ENCODE measurements at regions not wholly inside any gene's neighbourhood (a gene's known extent, or its start where the extent isn't known, plus 50 kb on each side); places are given as distances from the start of the nearest gene placed in this dataset.

DNA sequence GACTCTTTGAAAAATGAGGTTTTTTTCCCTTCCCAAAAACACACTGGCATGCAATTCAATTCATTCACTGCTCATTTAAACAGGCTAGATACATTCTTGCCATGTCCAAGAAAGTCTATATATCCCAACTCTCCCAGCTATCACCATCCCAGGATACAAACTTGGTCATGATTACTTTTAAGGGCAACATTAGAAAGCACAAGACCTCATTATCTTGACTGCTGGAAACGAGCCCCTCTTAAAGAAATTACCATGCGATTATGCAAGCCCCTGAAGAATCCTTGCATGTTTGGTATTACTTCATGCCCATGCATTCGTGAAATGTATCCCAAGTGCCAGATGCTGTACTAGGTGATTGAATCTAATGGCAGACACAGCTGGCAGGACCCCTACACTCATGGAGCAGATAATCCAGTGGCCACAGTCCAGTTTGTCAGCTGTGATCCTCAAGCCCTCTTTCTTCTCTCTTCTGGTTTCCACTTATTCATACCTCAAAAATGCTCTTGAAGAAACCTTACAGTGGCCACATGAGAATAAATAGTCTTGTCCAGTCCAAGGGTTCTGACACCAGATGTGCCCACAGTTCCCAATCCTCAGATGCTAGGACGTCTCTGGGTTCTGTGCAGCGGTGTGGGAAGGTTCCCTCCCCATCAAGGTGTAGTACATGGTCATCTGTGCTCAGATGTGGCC, 103.7 kb upstream of the HABP2 start:
- H4K20me1 ChIP-seq (ENCODE audit: insufficient read depth, low read length), result no peaks in the 10 kb centered on the region

DNA sequence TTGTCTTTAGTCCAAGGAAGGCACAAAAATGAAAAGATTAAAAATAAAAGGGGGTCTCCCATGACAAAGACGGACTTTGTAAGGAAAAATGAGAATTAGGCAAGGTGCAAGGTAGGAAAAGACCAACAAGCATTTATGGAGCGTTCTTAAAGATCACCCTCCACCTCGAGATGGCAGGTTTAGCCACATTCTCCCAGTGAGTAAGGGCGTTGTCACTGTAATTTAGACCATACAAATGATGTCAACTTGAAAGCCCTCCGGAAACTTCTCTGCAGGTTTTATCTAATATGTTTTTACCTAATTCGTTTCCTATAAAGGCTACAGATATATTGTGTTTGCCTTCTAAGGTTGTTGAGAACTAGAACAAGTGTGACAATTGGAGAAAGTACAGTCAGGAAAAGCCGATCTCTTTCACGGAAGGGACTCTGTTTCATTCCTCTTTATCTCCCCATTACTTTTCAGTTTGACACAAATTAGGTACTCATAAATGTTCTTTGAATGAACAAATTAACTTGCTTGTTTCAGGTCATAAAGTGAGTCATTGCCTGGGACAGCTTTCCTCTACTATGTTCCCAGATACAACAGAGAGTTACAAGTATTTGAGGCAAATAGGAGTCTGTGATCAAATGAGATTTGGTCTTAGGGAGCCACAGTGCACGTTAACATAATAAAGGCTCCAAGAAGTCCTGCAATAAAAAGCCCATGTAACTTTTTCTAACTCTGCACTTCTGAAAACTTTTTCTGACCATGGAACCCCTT, 102.6 kb upstream of the HABP2 start:
- no peaks in the 10 kb centered on the region for H3K36me3 ChIP-seq (replicated peaks; ENCODE audit: low read depth, low read length)
- no peak overlapping the region for H3K4me2 ChIP-seq (ENCODE audit: low read length)
- H3K27me3 ChIP-seq (ENCODE audit: low read depth, low read length), result peaks cover 20% of the 10 kb centered on the region
- H2AFZ ChIP-seq (ENCODE audit: low read depth, low read length), result no peak overlapping the region
- no peaks in the 10 kb centered on the region for H3K4me1 ChIP-seq (ENCODE audit: low read length)
- no peak overlapping the region for H3K27ac ChIP-seq (ENCODE audit: low read length)
- no peak overlapping the region for H3K4me3 ChIP-seq (ENCODE audit: low read length)
- H3K9me3 ChIP-seq (ENCODE audit: insufficient read depth, low read length), result no peaks in the 10 kb centered on the region
- no peaks in the 10 kb centered on the region for H3K79me2 ChIP-seq (ENCODE audit: low read length)
- H3K9ac ChIP-seq (ENCODE audit: low read length), result no peak overlapping the region
- TF ChIP-seq, protein P1, sequence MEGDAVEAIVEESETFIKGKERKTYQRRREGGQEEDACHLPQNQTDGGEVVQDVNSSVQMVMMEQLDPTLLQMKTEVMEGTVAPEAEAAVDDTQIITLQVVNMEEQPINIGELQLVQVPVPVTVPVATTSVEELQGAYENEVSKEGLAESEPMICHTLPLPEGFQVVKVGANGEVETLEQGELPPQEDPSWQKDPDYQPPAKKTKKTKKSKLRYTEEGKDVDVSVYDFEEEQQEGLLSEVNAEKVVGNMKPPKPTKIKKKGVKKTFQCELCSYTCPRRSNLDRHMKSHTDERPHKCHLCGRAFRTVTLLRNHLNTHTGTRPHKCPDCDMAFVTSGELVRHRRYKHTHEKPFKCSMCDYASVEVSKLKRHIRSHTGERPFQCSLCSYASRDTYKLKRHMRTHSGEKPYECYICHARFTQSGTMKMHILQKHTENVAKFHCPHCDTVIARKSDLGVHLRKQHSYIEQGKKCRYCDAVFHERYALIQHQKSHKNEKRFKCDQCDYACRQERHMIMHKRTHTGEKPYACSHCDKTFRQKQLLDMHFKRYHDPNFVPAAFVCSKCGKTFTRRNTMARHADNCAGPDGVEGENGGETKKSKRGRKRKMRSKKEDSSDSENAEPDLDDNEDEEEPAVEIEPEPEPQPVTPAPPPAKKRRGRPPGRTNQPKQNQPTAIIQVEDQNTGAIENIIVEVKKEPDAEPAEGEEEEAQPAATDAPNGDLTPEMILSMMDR (IDR thresholded peaks at IDR 0.05; ENCODE audit: low read depth, low read length), result no peak
- no peak for TF ChIP-seq EZH2phosphoT487 (IDR thresholded peaks at IDR 0.05; ENCODE audit: low read depth)
- H4K20me1 ChIP-seq (ENCODE audit: insufficient read depth, low read length), result no peaks in the 10 kb centered on the region

More for the DNA sequence above, 103.7 kb upstream of the HABP2 start:
- H3K9ac ChIP-seq (ENCODE audit: low read length), result no peak overlapping the region
- H3K79me2 ChIP-seq (ENCODE audit: low read length), result no peaks in the 10 kb centered on the region
- no peaks in the 10 kb centered on the region for H3K9me3 ChIP-seq (ENCODE audit: insufficient read depth, low read length)
- no peak overlapping the region for H3K4me2 ChIP-seq (ENCODE audit: low read length)
- H3K36me3 ChIP-seq (replicated peaks; ENCODE audit: low read depth, low read length), result no peaks in the 10 kb centered on the region
- H3K27ac ChIP-seq (ENCODE audit: low read length), result no peak overlapping the region
- peaks cover 20% of the 10 kb centered on the region for H3K27me3 ChIP-seq (ENCODE audit: low read depth, low read length)
- no peaks in the 10 kb centered on the region for H3K4me1 ChIP-seq (ENCODE audit: low read length)
- TF ChIP-seq EZH2phosphoT487 (IDR thresholded peaks at IDR 0.05; ENCODE audit: low read depth), result no peak
- TF ChIP-seq, protein P1 (IDR thresholded peaks at IDR 0.05; ENCODE audit: low read depth, low read length), result no peak
- no peak overlapping the region for H3K4me3 ChIP-seq (ENCODE audit: low read length)
- no peak overlapping the region for H2AFZ ChIP-seq (ENCODE audit: low read depth, low read length)

DNA sequence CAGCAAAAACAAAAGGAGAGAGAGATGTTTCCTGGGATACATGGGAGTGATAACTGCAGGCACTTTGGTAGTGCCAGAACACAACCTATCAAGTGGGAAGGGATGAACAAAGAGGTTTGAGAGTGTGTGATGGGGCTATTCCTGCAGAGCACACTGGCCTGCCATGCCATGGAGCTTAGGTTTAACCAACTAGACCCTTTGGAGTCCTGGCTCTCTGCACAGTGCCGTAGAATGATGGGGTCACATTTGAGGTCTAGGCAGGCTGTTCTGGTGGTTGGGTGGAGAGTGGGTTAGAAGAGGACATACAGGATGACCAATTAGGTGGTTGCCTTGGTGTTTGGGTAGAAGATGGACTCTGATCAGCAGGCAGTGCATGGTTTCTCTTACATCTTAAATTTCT, 101.9 kb upstream of the HABP2 start:
- Histone ChIP-seq H3K36me3 (replicated peaks; ENCODE audit: low read depth, low read length) (no peaks in the 10 kb centered on the region), H3K4me2 (ENCODE audit: low read length) (no peak overlapping the region), H3K4me3 (ENCODE audit: low read length) (no peak overlapping the region), H3K27ac (ENCODE audit: low read length) (no peak overlapping the region), H2AFZ (ENCODE audit: low read depth, low read length) (no peak overlapping the region), H3K4me1 (ENCODE audit: low read length) (peaks cover 4% of the 10 kb centered on the region), H3K9me3 (ENCODE audit: insufficient read depth, low read length) (no peaks in the 10 kb centered on the region), H3K9ac (ENCODE audit: low read length) (no peak overlapping the region), H4K20me1 (ENCODE audit: insufficient read depth, low read length) (no peaks in the 10 kb centered on the region), H3K79me2 (ENCODE audit: low read length) (no peaks in the 10 kb centered on the region), H3K27me3 (ENCODE audit: low read depth, low read length) (peaks cover 20% of the 10 kb centered on the region)
- TF ChIP-seq, protein P1 (IDR thresholded peaks at IDR 0.05; ENCODE audit: low read depth, low read length), result no peak
- no peak for TF ChIP-seq EZH2phosphoT487 (IDR thresholded peaks at IDR 0.05; ENCODE audit: low read depth)

DNA sequence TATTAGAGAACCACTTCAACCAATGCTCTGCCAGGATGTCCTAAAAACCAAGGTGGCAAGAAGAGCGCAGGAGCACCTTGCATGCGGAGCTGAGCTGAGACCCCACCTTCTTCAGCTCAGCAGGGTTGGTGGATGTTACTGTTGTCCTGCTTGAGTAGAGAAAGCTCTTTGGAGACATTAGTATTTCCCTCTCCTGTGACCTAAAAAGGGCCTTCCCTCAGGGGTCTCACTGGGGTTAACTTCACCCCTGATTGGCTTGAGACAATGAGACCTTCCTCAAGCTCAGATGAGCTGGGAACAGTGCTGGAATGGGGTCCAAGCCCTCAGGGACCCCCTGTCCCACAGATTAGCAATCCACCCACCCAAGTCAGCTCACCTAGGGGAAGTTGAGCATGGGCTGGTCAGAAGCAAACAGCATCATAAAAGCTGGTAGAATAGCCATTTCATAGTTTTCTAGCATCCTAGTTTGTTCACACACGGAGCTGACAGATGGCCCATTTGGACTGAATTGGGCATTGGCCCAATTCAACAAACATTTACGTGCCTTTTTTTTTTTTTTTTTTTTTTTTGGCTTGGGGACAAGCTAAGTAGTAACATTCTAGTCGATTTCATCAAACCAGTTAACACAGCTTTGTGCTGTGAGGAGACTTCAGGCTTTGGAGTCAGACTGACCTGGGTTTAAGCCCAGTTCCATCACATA, 100.6 kb upstream of the HABP2 start:
- H3K79me2 ChIP-seq (ENCODE audit: low read length), result no peaks in the 10 kb centered on the region
- H3K4me1 ChIP-seq (ENCODE audit: low read length), result peaks cover 6% of the 10 kb centered on the region
- TF ChIP-seq, protein P1 (IDR thresholded peaks at IDR 0.05; ENCODE audit: low read depth, low read length), result no peak
- no peak for TF ChIP-seq EZH2phosphoT487 (IDR thresholded peaks at IDR 0.05; ENCODE audit: low read depth)

More for the DNA sequence above, 100.6 kb upstream of the HABP2 start:
- Histone ChIP-seq H3K4me2 (ENCODE audit: low read length) (no peak overlapping the region), H3K36me3 (replicated peaks; ENCODE audit: low read depth, low read length) (no peaks in the 10 kb centered on the region), H3K27me3 (ENCODE audit: low read depth, low read length) (peaks cover 20% of the 10 kb centered on the region), H3K27ac (ENCODE audit: low read length) (no peak overlapping the region), H4K20me1 (ENCODE audit: insufficient read depth, low read length) (no peaks in the 10 kb centered on the region), H2AFZ (ENCODE audit: low read depth, low read length) (no peak overlapping the region), H3K9me3 (ENCODE audit: insufficient read depth, low read length) (no peaks in the 10 kb centered on the region), H3K9ac (ENCODE audit: low read length) (no peak overlapping the region), H3K4me3 (ENCODE audit: low read length) (no peak overlapping the region)

Data from OCI-LY3 (cell line).